NOMO-1 (cell line): ENCODE measurements at regions not wholly inside any gene's neighbourhood (a gene's known extent, or its start where the extent isn't known, plus 50 kb on each side); places are given as distances from the start of the nearest gene placed in this dataset.

Experiments used
- DNase-seq, 2 experiments: peaks; one replicate each; lab custom pipeline; 2025; ENCODE audit not compliant: unreplicated experiment in 2 of 2; lab: John Stamatoyannopoulos, UW

DNA sequence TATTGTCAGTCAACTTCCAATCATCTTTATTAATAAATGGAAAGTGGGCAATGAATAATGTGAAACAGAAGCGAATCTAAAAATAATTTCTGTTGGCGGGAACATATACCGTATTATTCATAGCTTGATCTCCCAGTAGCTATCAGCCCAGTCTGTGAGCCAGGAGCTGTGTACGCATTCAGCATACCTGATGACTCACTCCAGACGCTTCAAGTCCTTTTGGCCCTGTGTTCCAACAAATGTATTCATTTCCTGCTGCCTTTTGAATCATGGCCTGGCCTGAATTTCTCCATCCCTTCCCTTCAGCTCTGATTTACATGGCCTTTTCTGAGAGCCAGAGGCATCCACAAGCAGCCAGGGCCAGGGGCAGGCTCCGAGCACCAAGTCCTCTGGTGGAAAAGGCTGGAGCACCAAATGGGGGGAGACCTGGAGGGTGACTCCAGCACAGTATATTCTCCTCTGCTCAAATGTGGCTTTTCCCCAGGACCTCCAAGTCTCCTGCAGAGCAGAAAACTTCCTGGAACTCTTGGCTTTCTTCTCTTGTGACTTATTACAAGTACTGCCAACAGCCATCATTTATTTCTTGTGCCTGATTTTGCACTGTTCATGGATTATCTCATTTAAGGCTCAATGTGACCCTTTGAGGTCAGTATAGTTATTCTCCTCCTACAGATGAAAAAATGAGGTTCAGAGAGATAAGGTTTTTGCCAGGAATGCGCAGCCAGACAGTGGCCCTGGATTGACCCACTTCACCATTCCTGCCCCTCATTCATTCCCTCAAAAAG is 108.7 kb downstream of the EN1 start:
- DNase-seq: no peak

DNA sequence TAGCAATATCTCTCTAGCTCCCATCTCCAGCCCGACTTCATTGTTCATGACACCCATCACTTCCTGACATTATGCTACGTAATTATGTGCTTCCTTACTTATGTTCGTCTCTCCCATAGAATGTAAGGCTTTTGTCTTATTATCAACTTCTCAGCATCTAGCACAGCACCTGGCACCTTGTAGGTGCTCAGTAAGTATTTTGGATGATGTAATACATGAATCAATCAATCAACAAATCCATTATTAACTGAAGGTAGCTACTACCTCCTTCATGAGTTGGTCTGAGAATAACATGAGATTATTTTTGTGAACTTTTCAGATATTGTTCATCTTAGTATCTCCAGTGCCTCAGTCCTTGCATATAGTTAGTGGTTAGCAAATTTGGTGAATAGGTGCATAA is 109.3 kb downstream of the EN1 start:
- no peak for DNase-seq

DNA sequence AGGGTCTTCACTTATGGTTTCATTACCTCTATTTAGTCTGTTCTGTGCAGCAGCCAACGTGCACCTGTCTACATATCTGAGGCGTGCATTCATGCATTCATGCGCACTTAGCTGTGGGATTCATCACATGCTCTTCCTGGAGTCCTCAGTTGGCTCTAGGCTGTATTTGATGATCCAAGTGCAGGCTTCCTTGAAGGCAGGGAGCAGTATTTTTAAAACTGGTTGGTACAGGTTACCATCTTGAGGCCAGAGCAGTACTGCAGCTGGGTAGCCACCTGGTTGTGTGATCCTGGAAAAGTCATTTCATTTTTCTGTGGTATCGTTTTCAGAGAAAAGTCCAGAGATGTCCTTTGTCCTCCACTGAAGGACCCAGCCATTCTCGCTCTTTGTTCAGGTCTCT is 109.8 kb downstream of the EN1 start:
- no peak for DNase-seq

DNA sequence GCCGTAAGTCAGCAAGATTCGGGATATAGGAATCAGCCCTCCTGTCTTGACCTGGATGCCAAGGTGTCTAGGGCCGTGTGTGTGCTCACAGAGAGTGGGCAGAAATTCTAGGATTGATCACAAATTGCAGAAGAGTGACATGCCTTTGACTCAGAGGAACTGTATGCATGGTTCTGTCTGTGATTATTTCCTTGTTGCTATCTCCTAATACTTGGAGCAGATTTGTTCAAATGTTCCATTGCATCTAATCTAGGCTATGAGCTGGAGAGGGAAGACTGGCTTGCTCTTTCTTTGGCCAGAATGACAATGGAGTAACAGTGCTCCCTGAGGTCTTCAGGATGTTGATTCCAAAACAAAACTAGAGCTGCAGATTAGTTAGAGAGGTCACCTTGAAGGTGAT is 115.0 kb downstream of the EN1 start:
- no peak for DNase-seq

DNA sequence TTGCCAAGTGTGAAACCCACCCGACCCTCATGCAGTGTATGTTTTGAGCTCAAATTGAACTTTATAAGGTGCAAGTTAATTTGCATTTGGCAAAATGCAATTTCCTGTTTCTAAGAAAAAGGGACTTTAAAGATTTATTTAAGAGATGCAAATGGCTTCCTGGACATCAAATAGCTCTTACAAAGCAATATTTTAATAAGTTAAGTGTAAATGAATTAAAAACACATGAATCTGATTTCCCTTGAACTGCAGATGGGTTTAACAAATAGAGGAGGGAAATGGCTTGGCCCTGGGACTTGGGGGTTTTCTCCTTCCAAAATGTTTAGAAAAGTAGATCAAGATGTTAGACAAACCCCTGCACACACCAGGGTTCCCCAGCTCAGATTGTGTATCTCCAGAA is 116.0 kb downstream of the EN1 start:
- DNase-seq: no peak

DNA sequence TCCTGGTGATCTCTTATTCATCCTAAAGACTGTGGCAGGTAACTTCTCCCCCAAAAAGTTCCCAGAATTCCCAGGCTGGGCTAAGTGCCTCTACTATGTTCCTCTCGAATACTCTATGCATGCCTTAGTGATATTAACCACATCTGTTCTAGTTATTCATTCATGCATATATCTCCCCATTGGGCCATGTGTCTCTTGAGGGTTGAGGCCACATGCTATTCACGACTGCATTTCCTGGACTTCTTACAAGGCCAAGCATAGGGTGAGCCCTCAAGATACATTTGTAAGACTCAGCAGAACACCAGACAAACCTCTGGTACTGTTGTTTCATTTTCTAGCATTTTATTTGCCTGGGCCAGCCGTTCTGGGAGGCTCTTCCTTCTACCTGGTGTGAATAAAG is 117.0 kb downstream of the EN1 start:
- no peak for DNase-seq

DNA sequence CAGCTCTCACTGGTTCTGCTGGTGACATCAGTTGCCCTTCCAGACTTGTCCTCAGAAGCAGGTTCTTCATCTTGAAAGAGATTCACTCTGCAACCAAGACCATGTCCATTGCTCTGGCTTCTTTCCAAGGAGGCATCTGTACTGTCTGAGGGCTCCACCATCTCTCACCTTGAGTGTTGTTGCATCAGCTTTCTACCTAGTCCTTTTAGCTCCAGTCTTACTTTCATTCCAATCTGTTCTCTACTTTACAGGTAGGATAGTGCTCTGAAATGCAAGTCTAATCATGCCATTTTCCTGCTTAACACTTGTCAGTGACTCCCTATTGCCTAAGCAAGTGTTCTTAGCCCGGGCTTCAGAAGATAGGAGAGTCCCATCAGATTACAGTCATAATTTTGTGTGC is 117.7 kb downstream of the EN1 start:
- DNase-seq: no peak

DNA sequence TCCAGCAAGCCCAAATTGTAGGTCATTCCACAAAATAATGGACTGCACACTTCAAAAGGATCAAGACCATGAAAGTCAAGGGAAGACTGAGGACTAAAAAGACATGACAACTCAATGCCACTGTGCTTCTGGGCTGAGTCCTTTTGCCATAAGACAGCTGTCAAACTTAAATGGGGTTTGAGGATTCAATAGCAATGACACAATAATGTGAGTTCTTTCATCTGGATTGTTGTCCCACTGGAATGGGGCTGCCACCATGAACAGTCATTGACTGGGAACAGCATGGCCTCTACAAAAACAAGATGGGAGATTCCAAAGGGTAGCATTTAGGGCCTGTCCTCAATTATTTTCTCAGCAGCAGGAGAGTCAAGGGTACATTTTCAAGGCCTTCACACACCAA is 118.5 kb downstream of the EN1 start:
- no peak for DNase-seq

DNA sequence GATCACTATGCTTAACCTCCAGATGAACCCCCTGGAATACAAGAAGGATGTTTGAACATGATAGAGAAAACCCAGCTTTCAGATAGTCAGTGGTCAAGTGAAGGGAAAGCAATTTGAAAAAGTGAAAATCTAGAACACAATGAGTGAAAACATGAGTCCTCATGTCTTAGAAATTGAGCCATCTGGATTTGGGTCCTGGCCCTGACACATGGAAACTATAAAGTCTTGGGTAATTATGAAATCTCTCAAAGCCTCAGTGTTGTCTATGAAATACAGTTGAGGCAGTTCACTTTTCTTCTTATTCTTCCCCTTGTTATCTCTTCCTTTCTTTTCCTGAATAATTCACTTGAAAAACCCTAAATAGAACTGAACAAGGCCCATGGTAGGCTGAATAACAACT is 120.6 kb downstream of the EN1 start:
- no peak for DNase-seq

DNA sequence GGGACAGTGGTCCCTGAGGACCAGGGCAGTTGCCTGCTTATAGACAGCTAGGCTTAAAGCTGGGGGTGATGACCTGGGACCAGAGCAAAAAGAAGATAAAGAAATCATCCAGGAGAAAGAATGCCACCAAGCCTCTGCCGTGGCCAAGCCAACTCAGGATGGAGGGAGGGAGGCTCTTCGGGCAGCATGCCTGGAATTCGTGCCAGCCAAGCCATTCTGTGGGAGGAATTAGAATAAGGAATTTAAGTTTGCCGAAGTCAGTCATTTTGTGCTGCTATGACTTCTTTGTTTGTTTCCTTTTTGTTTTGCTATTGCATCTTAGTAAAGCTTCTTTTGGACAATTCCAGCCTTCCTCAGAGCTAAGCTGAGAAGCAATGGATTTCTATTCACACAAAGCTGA is 124.1 kb downstream of the EN1 start:
- DNase-seq: no peak

DNA sequence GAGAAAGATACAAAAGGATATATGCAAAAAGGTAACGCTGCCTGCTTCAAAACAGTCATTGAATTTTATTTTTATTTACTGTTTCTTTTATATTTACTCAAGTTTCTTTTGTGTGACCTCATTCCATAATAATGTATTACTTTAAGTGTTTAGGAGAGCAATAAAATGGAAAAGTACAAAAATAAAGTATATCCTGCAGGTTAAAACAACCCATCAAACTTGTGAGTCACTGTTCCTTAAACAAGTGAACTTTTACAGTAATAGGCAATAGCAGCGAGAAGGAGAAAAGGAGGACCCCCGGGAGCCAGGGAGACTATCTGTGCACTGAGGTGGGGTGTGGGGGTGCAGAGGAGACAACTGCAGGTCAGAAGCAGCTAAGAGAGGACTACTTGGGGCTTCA is 124.5 kb downstream of the EN1 start:
- DNase-seq: no peak

DNA sequence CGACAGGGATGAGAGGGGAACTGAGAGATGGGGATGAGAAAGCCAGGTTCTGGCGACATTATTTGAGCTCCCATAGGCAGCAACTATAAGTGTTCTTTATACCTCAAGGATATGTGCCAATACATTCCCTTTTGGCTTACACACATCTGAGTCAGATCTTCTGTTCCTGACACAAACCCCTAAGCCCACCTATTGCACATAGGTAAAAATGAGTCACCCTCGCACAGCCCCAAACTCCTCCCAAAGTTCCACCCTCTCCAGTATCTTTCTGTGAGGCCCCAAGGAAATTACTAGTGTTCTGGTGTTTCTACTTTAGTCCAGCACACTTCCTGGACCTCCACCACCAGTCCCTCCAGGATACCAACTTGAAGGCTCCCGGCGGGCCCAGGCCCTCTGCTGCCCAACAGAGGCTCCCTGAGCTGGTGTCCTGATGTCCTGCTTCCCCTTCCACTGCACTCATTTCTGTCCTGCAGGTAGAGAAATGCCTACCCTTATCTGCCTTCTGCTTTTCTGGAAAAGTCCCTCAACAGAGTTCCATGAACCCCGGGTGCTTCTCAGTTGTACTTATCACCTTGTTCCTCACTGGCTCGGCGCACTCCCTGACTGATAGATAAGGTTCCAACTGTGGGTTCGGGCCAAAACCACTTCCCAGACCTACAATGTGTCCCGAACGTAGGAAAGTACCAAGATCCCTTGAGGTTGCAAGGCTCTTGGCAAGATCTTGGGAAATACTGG is 125.5 kb downstream of the EN1 start:
- DNase-seq: no peak

DNA sequence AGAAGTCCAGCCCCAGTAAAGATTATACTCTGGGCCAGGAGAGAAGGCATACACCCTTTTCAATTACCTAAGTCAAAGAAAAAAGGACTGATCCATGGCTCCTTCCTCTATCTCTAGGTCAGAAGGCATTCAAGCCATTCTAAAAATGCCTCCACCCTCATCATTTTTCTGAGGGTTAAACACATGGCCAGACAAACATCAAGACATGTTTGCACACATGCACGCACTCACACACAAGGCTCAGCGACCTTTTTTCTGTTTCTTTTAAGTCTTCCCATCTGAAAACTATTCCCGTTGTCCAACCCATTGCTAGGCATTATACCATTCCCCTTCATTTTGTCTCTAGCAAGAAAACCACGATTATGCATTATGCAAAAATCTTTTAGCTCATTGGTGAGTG is 126.6 kb downstream of the EN1 start:
- no peak for DNase-seq

DNA sequence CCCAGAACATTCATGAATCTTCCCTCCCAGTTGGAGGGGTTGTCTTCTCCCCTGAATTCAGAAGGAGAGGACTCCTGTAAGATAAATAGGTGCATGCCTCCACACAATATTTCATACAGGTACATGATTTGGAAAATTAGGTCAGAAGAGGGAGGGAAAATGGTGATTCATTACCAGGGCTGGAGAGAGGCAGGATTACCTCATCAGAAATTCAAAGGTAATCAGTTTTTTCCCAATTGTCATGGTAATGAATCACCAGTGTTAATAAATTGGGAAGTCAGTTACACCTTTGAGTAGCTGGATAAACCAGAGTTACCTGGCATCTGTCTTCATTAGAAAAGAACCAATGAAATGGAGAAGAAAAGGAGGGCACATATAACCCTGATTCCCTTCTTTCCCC is 128.5 kb downstream of the EN1 start:
- DNase-seq: no peak

DNA sequence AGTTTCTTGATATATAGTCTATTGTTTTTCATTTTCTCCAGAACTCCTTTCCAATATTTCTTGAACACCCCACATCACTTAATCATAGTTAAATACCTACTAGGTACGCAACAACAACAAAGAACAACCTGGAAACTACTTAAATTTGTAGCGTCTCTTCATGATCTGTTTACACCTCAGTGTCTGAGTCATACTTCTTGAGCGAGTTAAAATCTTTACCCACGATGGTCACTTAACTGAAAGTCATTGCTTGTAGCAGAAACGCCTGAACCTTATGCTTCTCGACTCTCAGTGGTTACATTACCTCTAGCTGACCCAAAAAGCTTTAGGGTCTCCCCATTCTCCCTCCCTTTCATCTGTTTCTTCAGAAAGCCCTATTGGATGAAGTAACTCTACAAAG is 131.3 kb downstream of the EN1 start:
- no peak for DNase-seq

DNA sequence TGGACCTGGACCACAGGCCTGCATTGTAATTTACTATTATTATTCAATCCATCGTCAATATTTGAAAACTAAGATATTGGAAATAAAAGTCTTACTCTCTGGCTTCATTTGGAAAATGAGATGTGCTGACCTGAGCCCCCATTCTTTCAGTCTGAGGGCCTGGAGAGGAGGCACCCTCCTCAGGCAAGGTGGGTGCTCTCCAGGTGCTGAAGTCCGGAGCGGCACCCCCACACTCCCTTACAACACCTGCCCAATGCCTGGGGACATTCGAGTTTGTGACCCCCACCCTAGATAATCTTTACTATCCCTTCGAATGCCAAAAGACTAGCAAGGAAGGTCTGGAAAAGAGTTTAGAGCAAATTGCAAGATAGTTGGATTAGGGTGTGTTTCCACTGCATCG is 133.3 kb downstream of the EN1 start:
- no peak for DNase-seq

DNA sequence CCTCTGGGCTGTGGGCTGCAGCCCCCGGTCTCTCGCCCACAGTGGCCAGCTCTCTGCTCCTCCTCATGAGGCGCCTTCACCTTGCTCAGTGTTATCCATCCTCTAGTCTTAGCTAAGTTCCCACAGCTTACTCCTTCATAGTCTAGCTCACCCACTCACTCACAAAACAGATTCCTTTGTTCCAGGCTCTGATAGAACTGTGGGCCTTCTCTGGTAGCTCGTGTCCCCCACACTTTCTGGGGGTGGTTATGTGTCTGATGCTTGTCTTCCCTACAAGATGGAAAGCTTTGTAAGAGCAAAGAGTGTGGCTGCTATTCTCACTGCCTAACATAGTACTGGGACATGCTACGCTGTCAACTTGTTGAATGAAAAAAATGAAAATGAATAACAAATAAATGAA is 135.8 kb downstream of the EN1 start:
- no peak for DNase-seq

DNA sequence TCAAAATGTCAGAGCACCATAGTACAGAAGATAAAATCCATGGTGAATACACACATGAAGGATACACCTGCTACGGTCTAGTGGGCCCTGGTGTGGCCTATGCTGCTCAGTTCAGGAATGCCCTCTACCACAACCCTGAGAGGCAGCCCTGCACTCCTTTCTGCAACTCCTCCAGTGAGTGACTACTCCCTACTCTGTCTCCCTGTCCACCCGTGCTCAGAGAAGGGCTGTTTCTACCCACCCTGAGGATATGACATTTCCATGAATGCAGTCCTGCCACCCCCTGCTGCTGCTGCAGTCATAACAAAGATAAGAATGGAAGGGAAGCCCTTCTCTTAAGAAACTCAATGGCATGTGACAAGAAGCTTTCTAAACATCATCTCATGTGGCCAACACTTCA is 137.0 kb downstream of the EN1 start:
- no peak for DNase-seq

DNA sequence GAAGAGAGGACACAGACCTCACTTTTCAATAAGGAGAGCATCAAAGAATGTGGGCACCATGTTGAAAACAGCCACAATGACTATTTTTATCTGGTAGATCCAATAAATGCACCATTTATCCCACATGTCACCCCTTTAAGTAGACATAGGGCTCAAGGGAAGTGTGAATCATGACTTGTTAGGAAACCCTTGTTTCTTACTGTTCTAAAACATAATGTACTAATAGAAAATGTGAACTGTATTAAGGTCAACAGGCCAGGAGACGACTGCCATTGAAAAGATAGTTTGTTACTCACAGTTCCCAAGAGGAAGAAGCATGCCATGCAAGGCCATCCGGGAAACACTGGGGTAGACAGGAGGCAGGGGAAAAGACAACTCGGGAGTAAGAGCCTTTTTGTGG is 137.7 kb downstream of the EN1 start:
- no peak for DNase-seq

DNA sequence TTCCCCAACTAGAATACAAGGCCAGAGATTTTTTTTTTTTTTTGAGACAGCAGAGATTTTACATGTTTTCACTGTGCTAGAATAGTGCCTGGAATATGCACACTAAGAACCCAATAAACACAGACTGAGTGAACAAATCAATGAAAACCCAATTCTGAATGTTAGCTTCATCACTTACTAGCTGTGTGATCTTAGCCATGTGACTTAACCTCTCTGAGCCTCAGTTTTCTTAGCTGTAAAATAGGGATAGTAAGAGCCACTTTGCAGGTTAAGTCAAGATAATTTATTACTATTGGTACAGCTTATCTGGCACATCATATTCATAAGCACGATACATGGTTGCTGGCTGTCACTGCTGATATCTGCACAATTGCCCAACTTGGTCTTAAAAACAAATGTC is 140.6 kb downstream of the EN1 start:
- DNase-seq: no peak

DNA sequence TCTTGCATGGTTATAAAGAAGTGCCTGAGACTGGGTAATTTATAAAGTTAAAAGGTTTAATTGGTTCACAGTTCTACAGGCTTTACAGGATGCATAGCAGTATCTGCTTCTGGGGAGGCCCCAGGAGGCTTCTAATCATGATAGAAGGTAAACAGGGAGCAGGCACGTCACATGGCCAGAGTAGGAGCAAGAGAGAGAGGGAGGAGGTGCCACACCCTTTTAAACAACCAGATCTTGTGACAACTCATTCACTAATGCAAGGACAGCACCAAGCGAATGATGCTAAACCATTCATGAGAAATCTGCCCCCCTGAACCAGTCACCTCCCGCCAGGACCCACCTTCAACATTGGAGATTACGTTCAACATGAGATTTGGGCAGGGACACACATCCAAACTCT is 141.1 kb downstream of the EN1 start:
- no peak for DNase-seq

DNA sequence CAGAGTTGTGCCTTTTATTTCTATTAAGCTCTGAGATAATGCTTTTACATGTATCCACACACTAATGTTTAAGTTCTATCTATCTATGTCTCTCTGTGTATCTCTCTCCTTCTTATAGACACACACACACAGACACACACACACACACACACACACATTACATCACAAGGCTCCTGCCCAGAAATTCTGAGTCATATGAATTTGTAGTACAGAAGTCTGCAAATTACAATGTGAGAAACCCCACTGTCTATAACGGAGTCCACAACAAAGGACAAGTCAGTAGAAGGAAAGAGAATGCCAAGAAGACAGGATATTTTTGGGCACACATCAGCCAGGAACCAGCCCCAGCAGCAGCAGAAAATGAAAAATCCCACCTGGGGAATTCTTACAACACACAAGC is 142.4 kb downstream of the EN1 start:
- DNase-seq: no peak
